Esophagus muscularis mucosa (tissue), 3 donors: ENCODE measurements at regions not wholly inside any gene's neighbourhood (a gene's known extent, or its start where the extent isn't known, plus 50 kb on each side); places are given as distances from the start of the nearest gene placed in this dataset.

Experiments
- CTCF ChIP-seq, 3 experiments: fragments of 200-600 bp in 2 of 3; fragments of 450-650 bp in 1 of 3; sonication (generic) in 2 of 3; IDR thresholded peaks; one replicate each; pipeline ENCODE4 v1.5.1; 2017 to 2019; ENCODE audit warnings: antibody characterized with exemption in 3 of 3, mild to moderate bottlenecking in 2 of 3, moderate library complexity in 1 of 3
- POLR2AphosphoS5 ChIP-seq, 2 donors: sonication (generic); formaldehyde crosslinking; IDR thresholded peaks; one replicate each; pipeline ENCODE4 v1.6.1; 2017; ENCODE audit warnings: antibody characterized with exemption in 2 of 2

GRCh38 chr2:64283006-64283570 lies 138.9 kb upstream of the PELI1 start:
- TF ChIP-seq CTCF (IDR thresholded peaks at IDR 0.05): no peak
- TF ChIP-seq POLR2AphosphoS5 (IDR thresholded peaks at IDR 0.05): no peak
